ENCODE measurements at regions not wholly inside any gene's neighbourhood (a gene's known extent, or its start where the extent isn't known, plus 50 kb on each side); places are given as distances from the start of the nearest gene placed in this dataset.

DNA sequence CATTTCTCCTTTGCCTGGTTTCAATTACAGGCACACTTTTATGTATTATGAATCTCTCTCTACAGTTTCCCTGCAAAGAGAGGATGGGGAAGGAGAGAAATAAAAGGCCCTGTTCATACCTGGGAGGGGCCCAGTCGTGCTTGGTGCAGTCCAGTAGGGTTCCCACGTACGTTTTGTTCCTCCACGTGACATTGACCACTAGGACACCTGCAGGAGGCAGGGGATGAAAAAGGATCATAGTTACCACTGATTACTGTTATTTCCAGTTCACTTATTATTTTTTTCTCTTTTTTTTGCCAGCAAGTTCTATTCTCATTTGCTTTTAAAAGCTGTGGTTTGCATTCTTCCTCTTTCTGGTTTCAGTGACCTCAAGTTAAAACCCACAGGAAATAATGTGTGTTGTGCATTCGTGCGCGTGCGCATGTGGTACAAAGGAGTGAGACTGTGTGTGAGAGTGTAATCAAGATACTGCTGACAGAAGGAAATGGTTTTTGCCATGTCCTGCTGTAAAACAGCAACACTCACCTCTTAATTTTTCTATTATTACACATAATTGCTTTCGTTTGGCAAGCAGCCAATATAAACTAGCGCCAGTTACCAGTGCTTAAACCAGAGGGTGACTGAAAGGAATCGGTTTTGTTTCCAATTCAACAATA is 96.8 kb downstream of the ZNF608 start:
- TF ChIP-seq EZH2 (IDR thresholded peaks at IDR 0.05; ENCODE audit: insufficient read depth, poor library complexity, severe bottlenecking) (no peak), EZH2phosphoT487 (IDR thresholded peaks at IDR 0.05; ENCODE audit: insufficient read depth, low read depth) (peak; percentile 86)
